Suppressor macrophage treated with lipopolysaccharide for 4 hours (primary cell): ENCODE measurements at regions not wholly inside any gene's neighbourhood (a gene's known extent, or its start where the extent isn't known, plus 50 kb on each side); places are given as distances from the start of the nearest gene placed in this dataset.
A peak's percentile ranks its signal among the peaks of the same experiment; 100 is the strongest.

Source experiments
- DNase-seq: peaks from one replicate; pipeline ENCODE4 v3.0.0-alpha.2; 2020

DNA sequence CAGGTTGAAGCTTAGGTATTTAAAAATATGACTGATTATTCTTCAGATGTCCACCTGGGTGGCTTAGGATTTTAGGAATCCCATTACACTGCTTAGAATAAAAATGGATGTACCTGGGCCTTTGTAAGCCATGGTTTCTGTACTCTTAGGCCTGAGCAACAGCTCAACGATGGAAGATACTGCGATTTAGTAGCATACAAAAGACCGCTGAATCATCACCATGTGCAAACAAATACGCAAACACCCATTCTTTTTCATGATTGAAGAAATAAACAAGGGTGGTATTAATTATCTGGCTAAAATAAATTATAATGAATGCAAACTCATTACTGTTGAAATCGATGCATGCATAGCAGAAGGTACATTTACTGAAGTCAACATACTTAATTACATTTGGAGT is 188.9 kb downstream of the ZNF330 start:
- DNase-seq: no peak

DNA sequence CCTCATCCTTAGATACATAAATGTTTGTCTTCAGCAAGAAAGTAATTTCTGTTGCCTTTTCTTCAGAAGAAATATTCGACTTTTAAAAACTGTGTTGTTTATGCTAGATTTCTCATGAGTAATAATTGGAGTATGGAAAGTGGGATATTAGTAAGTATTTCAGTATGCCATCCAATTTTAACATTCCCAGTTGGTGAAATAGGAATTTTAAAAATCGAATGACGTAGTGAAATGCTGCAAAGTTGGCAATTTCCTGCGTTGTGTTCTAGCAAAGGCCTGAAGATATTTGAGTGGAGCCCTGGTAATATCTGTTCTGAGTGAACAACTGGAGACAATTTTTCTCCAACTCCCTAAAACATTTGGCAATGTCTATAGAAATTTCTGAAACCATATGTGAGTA is 190.1 kb downstream of the ZNF330 start:
- DNase-seq: no peak

DNA sequence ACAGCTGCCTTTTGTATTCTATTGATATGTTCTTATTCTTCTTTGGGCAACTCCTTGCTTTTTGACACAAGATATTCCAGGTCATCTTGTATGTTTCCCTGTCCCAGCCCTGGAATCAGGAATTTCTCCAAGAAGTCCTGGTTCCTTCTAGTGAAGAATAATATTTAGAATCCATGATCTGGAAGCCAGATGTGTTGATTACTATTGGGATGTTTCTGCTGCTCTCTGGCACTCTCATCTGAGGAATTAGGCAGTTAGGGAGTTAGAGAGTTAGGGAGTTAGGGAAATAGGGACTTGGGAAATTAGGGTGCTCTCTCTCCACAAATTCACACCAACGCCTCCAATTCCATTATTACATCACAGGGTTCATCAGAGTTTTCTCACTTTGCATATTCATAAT is 191.2 kb downstream of the ZNF330 start:
- no peak for DNase-seq

DNA sequence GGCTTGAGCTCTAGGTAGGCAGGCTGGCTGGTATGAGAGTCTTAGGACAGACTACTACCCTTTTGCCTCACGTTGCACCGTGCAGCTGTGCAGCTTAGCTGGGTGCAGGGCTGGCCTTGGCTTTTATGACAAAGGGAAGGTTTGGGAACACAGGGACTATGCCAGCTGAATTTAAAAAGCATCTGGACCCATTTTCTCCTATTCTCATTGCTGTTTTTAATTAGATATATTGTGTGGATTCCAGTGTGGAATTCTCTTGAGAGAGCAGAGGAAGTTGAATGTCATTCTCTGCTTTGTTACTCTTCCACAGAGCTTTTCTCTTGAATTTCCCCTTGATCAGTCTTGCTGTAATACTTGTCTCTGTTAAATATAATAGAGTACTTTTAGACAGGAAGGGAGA is 192.7 kb downstream of the ZNF330 start:
- DNase-seq: no peak

DNA sequence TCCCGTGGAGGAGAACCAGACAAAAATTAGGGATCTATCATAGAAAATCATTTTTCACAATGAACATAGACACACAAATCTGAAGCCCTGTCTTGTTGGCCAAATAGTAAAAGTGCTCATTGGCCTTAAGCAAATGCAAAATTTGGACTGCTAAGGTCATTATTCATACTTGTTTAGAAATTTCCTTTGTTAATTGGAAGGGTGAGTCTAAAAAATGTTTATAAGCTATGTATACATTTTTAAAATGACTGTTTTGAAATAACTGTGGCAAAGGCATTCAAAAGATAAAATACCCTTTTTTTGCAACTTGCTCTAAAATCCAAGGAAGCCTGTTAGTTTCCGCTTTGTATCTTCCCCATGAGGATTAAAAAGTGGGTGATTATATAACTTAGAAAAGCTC is 195.0 kb downstream of the ZNF330 start:
- no peak for DNase-seq

DNA sequence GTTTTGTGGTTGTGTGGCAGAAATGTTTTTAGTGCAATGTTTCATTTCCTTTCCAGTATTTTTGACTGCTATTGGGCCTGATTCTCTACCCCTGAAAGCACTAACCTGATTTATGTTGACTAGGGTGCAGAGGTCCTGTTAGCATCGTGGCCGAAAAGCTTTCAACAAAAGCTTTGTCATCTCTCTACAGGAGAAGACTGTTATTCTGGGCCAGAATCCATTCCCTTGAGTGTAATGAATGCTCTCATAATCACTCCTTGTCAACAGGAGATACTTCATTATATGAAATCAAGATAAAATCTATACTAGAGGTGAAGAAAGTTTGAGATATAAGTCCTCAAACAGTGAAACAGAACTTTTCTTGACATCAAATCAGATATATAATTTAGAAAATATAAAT is 195.5 kb downstream of the ZNF330 start:
- DNase-seq: no peak

DNA sequence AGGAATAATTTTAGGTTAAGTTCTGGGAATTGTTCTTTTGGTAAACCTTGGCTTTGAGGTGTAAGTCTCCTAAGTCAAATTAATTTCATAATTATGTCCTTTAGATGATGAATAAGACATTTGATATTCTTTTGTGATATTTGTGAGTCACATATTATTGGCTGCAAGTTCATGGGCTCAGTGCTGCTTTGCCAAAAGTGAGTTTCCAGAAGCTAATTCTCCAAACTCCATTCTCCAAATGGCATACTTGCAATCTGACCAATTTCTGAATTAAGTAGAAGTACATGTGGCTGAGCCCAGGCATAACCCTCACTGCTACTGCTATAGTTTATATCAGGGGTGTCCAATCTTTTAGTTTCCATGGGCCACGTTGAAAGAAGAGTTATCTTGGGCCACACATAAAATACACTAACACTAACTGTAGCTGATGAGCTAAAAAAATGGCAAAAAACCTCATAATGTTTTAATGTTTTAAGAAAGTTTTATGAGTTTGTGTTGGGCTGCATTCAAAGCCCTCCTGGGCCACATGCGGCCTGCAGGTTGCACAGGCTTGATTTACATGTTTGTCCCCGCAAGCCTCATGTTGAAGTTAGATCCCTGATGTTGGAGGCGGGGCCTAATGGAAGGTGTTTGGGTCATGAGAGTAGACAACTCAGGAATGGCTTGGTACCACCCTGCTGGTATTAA is 196.1 kb downstream of the ZNF330 start:
- no peak for DNase-seq

DNA sequence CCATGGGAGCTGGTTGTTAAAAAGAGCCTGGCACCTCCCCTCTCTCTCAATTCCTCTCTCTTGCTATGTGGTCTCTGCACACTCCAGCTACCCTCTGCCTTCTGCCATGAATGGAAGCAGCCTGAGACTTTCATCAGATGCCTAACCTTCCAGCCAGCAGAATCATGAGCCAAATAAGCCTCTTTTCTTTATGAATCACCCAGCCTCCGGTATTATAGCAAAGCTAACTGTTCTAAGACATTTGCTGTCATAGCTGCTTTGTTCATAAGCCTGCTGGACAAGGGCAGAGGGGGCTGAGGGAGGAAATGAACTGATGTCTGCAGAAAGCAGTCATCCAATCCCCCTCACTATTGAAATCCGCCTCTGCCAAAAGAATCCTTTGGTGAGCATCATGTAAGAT is 196.7 kb downstream of the ZNF330 start:
- no peak for DNase-seq

DNA sequence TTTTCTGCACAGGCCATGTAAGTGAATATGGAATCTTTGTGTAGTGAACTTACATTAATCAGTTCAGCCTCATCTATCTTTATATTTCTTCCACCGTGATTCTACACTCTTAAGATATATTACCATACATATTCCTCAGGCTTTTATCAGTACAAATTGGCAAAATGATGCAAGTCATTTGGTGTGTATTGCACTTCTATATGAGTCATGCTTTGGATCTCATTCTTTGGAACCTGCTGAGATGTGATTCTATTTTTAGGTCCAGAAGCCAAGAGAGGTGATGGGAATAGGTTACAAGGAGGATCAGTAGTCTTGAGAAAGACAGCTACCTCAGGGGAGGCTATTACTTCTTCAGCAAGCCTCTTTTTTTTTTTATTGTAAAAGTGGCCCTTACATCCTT is 204.4 kb downstream of the ZNF330 start:
- DNase-seq: no peak

DNA sequence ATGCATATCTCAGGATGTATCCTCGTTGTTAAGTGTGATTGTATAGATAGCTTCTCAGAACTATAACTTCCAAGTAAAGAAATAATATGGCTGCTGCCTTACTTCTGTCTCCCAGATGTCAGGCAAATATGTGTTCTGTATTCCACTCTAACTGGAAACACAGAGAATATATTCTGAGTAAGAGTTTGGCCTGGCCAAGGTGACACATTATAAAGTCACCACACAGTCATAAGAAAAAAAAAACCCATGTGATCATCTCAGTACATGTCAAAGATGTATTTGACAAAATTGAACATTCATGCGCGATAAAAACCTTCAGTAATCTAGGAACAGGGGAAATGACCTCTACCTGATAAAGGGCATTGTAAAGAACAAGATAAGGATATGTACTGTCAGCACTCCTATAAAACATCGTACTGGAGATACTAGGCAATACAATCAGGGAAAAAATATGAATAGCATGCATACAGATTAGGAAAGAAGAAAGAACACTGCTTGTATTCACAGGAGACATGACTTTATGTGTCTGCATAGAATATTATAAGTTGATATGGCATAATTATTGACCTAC is 207.1 kb downstream of the ZNF330 start:
- DNase-seq: no peak

DNA sequence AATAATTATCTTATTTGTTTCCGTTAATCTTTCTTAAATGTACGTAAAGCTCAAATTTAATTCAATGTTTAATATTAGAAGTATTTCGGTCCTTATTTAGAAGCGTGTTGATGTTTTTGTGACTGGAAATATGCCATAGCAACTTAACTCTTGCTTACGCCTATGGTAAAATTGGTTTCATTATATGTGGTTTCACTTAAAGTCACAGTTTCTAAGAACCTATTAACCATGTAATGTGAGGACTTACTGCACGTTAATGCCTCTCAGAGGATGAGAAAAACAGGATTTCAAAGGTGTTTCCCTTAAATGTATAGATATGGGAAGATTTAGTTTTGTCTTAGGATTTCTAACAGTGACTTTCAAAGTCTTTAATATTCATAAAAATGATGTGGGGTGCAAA is 206.4 kb upstream of the IL15 start:
- DNase-seq: no peak

DNA sequence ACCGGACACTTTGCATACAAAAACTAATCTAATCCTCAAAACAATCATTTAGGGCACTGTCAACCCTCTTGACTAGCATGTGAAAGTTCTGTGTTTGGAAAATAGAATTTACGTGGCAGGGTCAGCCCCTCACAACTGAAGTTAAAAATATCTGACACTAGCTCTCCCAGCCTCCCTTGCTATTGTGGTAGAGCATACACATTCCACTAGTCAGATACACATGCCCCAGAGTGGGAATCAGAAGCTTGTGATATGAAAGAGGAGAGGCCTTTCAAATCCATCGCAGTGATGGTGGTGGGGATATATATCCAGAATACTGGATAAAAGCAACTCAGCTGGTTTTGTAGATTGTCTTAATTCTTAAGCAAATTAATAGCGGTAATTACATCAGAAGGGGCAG is 205.7 kb upstream of the IL15 start:
- no peak for DNase-seq

DNA sequence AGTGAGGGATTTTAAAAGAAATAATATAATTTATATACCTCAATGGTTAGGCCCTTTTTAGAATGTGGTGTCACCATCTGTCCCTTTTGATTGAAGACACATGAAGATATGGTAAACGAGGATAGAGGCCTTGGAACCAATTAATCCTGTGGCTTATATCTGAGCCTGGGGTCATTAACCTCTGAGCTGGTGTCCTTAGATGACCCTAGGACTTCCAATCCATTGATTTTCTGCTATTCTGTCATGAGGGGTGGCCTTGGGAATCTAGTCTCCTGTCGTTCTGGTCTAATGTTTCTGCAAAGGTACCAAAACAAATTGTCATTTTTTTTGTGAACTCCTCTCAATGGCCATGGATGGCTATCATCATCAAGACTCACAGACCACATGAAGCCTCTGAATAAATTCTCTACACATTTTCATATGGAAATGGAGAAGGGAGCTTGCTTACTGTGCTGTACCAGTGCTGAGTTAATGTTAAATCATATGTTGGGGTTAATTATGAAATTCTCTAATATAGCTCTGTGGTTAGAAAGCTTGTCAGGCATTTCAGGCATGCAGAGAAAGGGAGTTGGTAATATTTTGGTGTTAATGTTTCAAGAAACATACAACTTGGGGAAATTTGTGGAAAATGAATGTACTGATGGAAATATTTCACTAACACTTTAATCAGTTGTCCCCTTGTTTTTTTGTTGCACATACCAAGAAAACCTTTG is 204.2 kb upstream of the IL15 start:
- DNase-seq: no peak

DNA sequence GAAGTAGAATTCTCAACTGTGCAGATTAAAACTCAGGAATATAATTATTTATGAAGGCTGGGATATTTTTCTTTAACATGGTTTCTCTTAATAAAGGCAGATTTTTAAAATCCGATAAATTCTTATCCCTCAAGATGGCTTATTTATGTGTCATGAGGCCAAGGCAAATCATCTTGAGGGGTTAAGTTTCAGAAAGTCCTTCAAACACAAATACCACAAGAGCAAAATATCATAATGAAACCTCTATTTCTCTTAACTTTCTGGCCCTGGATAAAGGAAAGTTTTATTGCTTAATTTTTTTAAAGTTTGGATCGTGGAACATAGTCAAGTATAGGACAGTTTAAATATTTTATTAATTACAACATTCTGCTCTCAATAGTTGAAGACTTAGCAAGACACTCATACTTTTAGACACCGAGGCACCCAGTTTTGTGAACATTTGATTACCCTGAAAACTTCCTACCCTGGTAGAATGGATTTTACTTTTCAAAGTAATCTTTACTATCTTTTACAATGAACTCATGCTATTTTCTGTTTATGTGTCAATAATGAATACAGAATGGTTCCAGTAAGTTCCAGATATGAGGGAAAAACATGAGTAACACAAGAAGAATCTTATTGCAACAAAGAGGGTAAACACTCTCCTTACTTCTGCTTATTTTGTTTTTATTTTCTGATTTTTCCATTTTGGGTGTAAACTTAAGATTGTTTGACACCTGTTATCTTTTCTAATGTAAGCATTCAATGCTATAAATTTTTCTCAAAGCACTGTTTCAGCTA is 200.7 kb upstream of the IL15 start:
- DNase-seq: no peak

DNA sequence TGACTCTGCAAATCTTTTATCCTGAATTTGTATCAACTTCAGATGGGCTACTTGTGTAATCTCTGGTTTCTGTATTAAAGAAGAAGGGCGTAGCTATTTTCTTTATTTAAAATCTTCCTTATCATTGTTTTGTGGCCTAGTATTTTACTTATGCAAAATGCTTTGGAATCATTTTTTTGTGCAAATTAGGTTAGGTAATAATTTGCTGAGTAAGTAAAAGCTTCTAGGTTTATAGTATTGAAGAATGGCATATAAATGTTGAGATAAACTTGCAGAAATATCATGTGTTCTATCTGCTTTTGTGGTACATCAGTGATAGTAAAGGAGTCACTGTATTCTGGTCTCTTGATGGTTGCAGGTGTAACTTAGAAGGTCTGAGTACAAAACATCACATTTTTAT is 197.2 kb upstream of the IL15 start:
- DNase-seq: no peak

DNA sequence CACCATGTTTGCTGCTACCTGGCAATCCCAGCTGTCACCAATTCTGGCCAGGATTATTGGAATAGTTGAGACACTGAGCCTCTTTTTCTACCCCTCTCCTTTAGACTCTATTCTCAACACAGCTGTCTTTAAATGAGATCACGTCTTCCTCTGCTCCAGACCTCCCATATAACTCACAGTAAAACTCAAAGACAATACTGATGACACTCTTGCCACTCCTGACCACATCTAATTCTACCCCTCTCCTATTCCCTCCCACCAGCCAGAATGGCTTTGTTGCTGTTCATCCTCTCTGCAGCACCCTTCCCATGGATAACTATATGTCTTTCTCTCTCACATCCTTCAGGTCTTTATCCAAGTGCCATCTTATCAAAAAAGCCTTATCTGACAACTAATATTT is 188.6 kb upstream of the IL15 start:
- DNase-seq: no peak

DNA sequence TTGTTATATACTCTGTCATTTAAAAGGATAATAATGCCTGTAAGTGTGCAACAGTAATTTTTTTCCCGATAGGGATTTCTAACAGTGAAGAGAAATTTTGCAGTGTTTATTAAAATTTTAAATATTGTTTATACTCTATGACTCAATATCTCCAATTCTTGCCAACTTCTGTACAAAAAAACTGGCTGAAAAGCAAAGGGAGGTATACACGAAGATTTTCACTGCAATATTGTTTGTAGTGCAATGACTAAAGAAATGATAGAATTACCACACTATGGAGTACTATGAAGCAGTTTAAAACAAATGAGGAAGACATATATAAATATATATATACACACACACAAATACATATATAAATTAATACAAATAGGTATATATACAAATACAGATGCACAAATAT is 187.9 kb upstream of the IL15 start:
- no peak for DNase-seq

DNA sequence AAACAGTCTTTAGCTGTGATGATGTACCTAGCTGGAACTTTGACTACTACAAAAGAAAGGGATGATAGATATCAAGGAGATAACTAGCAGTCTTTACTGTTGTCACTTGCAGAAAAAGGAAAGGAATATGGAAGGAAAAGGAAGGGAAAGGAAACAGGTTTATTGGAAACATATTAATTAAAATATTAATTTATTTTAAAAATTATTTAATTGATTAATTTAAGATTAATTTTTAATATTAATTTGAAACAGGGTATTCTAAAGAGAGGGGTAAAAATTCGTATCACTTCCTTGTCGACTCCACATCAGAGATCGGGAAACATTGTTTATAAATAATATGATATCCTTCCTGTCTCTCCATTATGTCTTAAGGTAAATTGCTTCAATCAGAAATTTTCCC is 186.5 kb upstream of the IL15 start:
- DNase-seq: no peak

DNA sequence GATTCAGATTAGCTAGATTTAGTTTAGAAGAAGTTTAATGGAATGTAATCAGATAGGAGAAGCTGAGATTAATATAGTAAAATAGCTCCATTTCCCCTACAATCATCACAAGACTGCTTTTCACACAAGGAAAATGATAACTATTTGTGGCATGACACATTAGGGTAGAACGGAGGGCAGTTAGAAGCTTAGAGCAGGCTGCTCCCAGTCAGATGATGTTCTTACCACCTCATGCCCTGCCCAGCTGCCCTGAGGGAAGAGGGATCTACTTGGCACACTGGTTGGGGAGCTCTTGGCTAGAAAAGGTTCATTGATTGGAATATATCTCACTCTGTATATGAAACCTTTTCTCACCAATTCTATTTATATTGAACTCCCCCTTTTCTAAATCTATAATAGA is 180.7 kb upstream of the IL15 start:
- no peak for DNase-seq

DNA sequence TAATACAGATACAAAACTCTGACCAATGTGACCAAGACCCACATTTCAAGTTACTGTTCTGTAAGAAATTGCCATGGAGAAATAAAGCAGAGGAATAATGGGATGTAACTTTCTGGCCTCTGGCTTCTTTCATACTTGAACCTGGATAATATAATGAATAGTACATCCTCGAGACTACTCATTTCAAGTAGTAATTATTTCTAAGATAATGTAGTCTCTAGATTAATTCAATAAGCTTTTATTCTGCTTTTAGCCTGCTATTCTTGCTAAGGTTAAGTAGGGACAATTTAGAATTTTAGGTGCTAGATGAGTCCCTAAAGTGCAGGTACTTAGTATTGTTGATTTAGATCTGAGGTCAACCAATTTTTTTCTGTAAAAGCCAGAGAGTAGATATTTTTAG is 178.7 kb upstream of the IL15 start:
- no peak for DNase-seq

DNA sequence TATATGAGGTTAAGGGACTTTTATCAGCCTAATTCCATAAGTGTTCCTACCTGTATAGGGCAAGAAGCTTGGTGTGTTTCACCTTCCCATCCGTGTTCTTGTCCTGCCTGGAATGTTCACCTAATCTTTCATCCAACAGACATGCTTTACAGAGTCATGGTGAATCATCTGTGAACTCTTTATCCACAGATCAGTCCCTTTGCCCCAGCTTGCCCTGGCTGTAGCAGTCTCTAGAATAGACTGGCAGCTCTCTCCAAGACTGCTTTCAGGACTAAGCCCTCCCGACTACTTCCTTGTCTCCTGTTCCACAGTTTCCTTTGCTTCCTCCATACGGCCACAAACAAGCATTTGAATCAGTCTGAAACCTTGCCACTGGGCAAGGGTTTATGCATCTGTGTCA is 177.9 kb upstream of the IL15 start:
- peak; percentile 16 for DNase-seq

DNA sequence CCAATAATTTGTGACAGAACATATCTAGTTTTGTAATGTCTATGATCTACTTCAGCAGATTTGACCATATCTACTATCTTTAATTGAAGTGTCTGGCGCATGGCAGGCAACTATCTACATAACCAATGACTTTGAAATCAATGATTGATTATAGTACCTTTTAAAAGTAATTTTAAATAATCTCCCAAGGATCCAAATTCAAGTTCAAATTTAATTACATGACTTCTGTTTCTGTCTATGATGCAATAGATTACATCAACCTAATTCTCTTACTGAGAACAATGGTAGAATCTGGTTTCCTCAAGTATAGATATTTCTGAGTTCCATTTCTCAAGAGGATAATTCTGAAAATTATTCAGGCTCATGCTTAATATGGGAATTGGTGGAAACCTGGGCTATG is 177.4 kb upstream of the IL15 start:
- DNase-seq: no peak

DNA sequence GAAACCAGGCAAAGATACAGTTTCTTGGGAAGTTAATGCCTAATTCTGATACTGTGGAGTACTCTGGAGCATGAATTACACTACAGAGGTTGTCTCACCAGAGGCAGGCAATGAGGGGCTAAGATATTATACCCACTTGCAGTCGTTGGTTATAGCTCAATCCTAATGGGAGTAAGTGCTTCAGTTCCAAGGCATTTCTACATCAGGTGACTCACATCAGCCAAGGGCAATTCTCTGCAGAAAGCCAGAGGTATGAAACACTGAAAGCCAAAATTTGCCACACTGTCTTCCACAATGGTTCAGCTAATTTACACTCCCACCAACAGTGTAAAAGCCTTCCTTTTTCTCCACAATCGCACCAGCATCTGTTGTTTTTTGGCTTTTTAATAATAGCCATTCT is 174.0 kb upstream of the IL15 start:
- DNase-seq: no peak

DNA sequence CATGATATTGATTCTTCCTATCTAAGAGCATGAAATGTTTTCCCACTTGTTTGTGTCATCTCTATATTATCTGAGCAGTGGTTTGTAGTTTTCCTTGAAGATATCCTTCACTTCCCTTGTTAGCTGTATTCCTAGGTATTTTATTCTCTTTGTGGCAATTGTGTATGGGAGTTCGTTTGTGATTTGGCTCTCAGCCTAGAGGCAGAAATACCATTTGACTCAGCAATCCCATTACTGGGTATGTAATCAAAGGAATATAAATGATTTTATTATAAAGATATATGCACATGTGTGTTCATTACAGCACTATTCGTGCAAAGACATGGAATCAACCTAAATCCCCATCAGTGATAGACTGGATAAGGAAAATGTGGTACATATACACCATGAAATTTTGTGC is 172.7 kb upstream of the IL15 start:
- DNase-seq: no peak
